ENCODE measurements at regions not wholly inside any gene's neighbourhood (a gene's known extent, or its start where the extent isn't known, plus 50 kb on each side); places are given as distances from the start of the nearest gene placed in this dataset.

DNA sequence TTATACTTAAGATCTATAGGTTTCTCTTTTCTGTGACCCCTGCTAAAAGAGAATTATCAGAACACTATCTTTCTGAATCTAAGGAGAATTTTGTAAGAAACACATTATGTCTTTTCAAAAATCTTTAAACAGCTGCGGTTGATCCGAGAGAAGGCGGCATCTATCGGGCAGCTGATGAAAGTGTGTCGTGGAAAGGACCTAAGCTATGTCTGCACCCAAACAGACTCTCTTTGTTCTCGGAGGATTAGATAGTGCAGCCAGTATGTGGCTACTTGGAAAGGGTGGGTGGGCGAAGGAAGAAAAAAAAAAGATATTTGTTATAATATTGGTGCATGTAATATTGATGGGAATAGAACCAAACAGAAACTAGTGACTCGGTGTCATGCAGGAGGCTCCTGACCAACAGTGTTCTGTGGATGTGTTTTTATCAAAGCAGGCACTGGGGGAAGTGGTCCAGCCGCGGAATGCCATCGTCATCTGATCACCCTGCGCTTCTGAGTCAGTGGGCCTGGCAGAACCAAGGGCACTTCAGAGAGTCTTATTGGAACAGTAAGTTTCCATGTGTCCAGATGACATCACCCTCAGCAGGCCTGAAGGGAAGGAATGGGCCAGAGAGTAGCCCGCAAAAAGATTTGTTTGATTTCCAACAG is 509.7 kb upstream of the AKR1E2 start:
- Histone ChIP-seq H3K27me3 (ENCODE audit: insufficient read depth, low read length, poor library complexity) (no peaks in the 10 kb centered on the region), H3K4me1 (ENCODE audit: insufficient read depth, low read length) (no peaks in the 10 kb centered on the region), H3K9ac (ENCODE audit: low read depth, low read length) (no peak overlapping the region), H3K27ac (ENCODE audit: low read length) (no peak overlapping the region), H4K20me1 (ENCODE audit: insufficient read depth, low read length) (no peaks in the 10 kb centered on the region), H2AFZ (ENCODE audit: low read depth, low read length) (no peak overlapping the region), H3K9me3 (ENCODE audit: insufficient read depth, low read length, severe bottlenecking) (no peaks in the 10 kb centered on the region), H3K4me3 (ENCODE audit: low read depth in 1 of 2, low read length in 2 of 2) (no peak overlapping the region), H3K36me3 (ENCODE audit: insufficient read depth, low read length) (no peaks in the 10 kb centered on the region), H3K4me2 (ENCODE audit: insufficient read depth, low read length) (no peak overlapping the region), H3K79me2 (ENCODE audit: insufficient read depth, low read length) (no peaks in the 10 kb centered on the region)
- DNase-seq (no peak), ATAC-seq (ENCODE audit: insufficient read depth, low read depth) (no peak)
- TF ChIP-seq EZH2 (IDR thresholded peaks at IDR 0.05; ENCODE audit: borderline replicate concordance, low read depth, low read length, severe bottlenecking): no peak
- TF ChIP-seq, protein P1, sequence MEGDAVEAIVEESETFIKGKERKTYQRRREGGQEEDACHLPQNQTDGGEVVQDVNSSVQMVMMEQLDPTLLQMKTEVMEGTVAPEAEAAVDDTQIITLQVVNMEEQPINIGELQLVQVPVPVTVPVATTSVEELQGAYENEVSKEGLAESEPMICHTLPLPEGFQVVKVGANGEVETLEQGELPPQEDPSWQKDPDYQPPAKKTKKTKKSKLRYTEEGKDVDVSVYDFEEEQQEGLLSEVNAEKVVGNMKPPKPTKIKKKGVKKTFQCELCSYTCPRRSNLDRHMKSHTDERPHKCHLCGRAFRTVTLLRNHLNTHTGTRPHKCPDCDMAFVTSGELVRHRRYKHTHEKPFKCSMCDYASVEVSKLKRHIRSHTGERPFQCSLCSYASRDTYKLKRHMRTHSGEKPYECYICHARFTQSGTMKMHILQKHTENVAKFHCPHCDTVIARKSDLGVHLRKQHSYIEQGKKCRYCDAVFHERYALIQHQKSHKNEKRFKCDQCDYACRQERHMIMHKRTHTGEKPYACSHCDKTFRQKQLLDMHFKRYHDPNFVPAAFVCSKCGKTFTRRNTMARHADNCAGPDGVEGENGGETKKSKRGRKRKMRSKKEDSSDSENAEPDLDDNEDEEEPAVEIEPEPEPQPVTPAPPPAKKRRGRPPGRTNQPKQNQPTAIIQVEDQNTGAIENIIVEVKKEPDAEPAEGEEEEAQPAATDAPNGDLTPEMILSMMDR (IDR thresholded peaks at IDR 0.05; ENCODE audit: borderline replicate concordance, extremely low read depth, low read length, poor library complexity, severe bottlenecking): no peak

- Histone ChIP-seq H3K9me3 (ENCODE audit: insufficient read depth, low read length, severe bottlenecking) (no peaks in the 10 kb centered on the region), H3K79me2 (ENCODE audit: insufficient read depth, low read length) (no peaks in the 10 kb centered on the region), H3K36me3 (ENCODE audit: insufficient read depth, low read length) (no peaks in the 10 kb centered on the region), H2AFZ (ENCODE audit: low read depth, low read length) (no peak overlapping the region), H3K4me2 (ENCODE audit: insufficient read depth, low read length) (no peak overlapping the region), H4K20me1 (ENCODE audit: insufficient read depth, low read length) (no peaks in the 10 kb centered on the region), H3K4me1 (ENCODE audit: insufficient read depth, low read length) (no peaks in the 10 kb centered on the region), H3K9ac (ENCODE audit: low read depth, low read length) (no peak overlapping the region), H3K27ac (ENCODE audit: low read length) (no peak overlapping the region), H3K27me3 (ENCODE audit: insufficient read depth, low read length, poor library complexity) (no peaks in the 10 kb centered on the region), H3K4me3 (ENCODE audit: low read depth in 1 of 2, low read length in 2 of 2) (no peak overlapping the region)
- no peak for TF ChIP-seq EZH2 (IDR thresholded peaks at IDR 0.05; ENCODE audit: borderline replicate concordance, low read depth, low read length, severe bottlenecking)
- TF ChIP-seq, protein P1 (IDR thresholded peaks at IDR 0.05; ENCODE audit: borderline replicate concordance, extremely low read depth, low read length, poor library complexity, severe bottlenecking): no peak
- ATAC-seq (ENCODE audit: insufficient read depth, low read depth) (no peak), DNase-seq (no peak)
These were observed 510.5 kb upstream of the AKR1E2 start for GRCh38 chr10:4315551-4315950.

DNA sequence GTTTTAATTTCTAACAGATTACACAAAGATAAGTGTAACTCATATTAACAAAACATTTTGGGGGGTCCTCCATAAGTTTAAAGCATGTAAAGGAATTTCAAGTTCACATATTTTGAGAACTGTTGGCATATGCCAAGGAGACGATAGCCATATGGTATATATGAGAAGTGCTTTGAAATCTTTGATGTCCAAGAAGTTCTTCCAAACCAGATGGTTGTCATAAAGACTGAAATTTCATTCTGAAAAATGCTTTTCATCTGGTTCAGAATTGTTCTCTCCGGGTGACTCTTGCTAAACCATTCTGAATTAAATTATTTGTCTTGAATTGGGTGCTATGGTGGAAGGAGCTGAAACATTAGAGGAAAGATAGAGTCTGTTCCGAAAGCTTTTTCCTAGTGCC is 513.0 kb upstream of the AKR1E2 start:
- Histone ChIP-seq H2AFZ (ENCODE audit: low read depth, low read length) (no peak overlapping the region), H4K20me1 (ENCODE audit: insufficient read depth, low read length) (no peaks in the 10 kb centered on the region), H3K4me3 (ENCODE audit: low read depth in 1 of 2, low read length in 2 of 2) (no peak overlapping the region), H3K4me1 (ENCODE audit: insufficient read depth, low read length) (no peaks in the 10 kb centered on the region), H3K9ac (ENCODE audit: low read depth, low read length) (no peak overlapping the region), H3K9me3 (ENCODE audit: insufficient read depth, low read length, severe bottlenecking) (no peaks in the 10 kb centered on the region), H3K79me2 (ENCODE audit: insufficient read depth, low read length) (no peaks in the 10 kb centered on the region), H3K4me2 (ENCODE audit: insufficient read depth, low read length) (no peak overlapping the region), H3K27me3 (ENCODE audit: insufficient read depth, low read length, poor library complexity) (no peaks in the 10 kb centered on the region), H3K27ac (ENCODE audit: low read length) (no peak overlapping the region), H3K36me3 (ENCODE audit: insufficient read depth, low read length) (no peaks in the 10 kb centered on the region)
- ATAC-seq (ENCODE audit: insufficient read depth, low read depth) (no peak), DNase-seq (no peak)
- TF ChIP-seq, protein P1 (IDR thresholded peaks at IDR 0.05; ENCODE audit: borderline replicate concordance, extremely low read depth, low read length, poor library complexity, severe bottlenecking): no peak
- no peak for TF ChIP-seq EZH2 (IDR thresholded peaks at IDR 0.05; ENCODE audit: borderline replicate concordance, low read depth, low read length, severe bottlenecking)

Measured in DND-41 (cell line).